ENCODE measurements at regions not wholly inside any gene's neighbourhood (a gene's known extent, or its start where the extent isn't known, plus 50 kb on each side); places are given as distances from the start of the nearest gene placed in this dataset.

GRCh38 chr3:162892921-162893793 is 1396.5 kb downstream of the OTOL1 start:
- H3K4me2 ChIP-seq (replicated peaks; ENCODE audit: extremely low read depth, low read length, poor library complexity, severe bottlenecking): no peak overlapping the region
- no peak for TF ChIP-seq CTCF (IDR thresholded peaks at IDR 0.05)
- H3K27ac ChIP-seq (ENCODE audit: low read depth in 1 of 2, low read length in 2 of 2): no peak overlapping the region
- no peaks in the 10 kb centered on the region for H3K36me3 ChIP-seq (replicated peaks in 1 of 2; ENCODE audit: control insufficient read depth in 1 of 2, insufficient read depth in 2 of 2, low read length in 2 of 2)
- peaks cover 2 to 11% (median 5%) of the 10 kb centered on the region in 7 donors for H3K9me3 Mint-ChIP-seq
- H3K4me1 ChIP-seq (ENCODE audit: control insufficient read depth in 1 of 2, insufficient read depth in 2 of 2, low read length in 2 of 2): no peaks in the 10 kb centered on the region
- H3K4me3 ChIP-seq (replicated peaks in 1 of 3; ENCODE audit: low read depth in 2 of 3, low read length in 3 of 3): no peak overlapping the region
- no peaks in the 10 kb centered on the region for H3K27me3 Mint-ChIP-seq (ENCODE audit: low read depth in 3 of 3)
- H3K79me2 ChIP-seq (ENCODE audit: insufficient read depth, low read length): no peaks in the 10 kb centered on the region
- no peak overlapping the region for H3K9ac ChIP-seq (ENCODE audit: insufficient read depth, low read length, poor library complexity, severe bottlenecking)
- no CpG with 5 or more reads among the region's 6 CpGs for WGBS (ENCODE audit: insufficient coverage)
- no peak overlapping the region for H3K27ac Mint-ChIP-seq
- DNase-seq: no peak
- peaks cover 18 to 29% of the 10 kb centered on the region in 2 donors for H3K9me3 ChIP-seq (replicated peaks in 1 of 2; ENCODE audit: control insufficient read depth in 1 of 2, insufficient read depth in 1 of 2, low read length in 2 of 2)
- H3K27me3 ChIP-seq (ENCODE audit: control insufficient read depth in 2 of 2, insufficient read depth in 2 of 2, low read length in 2 of 2): no peaks in the 10 kb centered on the region
- H4K20me1 ChIP-seq (ENCODE audit: insufficient read depth, low read length): no peaks in the 10 kb centered on the region
- intact Hi-C loops (cut with micrococcal nuclease): no loop called here
- H2AFZ ChIP-seq (ENCODE audit: insufficient read depth, low read depth, low read length, poor library complexity, severe bottlenecking): no peak overlapping the region
- H3K4me1 Mint-ChIP-seq: no peaks in the 10 kb centered on the region
- no peak overlapping the region for H3K4me3 Mint-ChIP-seq
- no peaks in the 10 kb centered on the region for H3K36me3 Mint-ChIP-seq

GRCh38 chr3:162897291-162897690 is 1400.7 kb downstream of the OTOL1 start:
- no peaks in the 10 kb centered on the region for H3K27me3 ChIP-seq (ENCODE audit: control insufficient read depth in 2 of 2, insufficient read depth in 2 of 2, low read length in 2 of 2)
- H3K36me3 Mint-ChIP-seq: no peaks in the 10 kb centered on the region
- H3K9me3 ChIP-seq (replicated peaks in 1 of 2; ENCODE audit: control insufficient read depth in 1 of 2, insufficient read depth in 1 of 2, low read length in 2 of 2): peaks cover 9% of the 10 kb centered on the region in 2 donors
- no peak overlapping the region for H3K4me3 ChIP-seq (replicated peaks in 1 of 3; ENCODE audit: low read depth in 2 of 3, low read length in 3 of 3)
- H3K27ac ChIP-seq (ENCODE audit: low read depth in 1 of 2, low read length in 2 of 2): no peak overlapping the region
- H3K27me3 Mint-ChIP-seq (ENCODE audit: low read depth in 3 of 3): no peaks in the 10 kb centered on the region
- no peak overlapping the region for H3K9ac ChIP-seq (ENCODE audit: insufficient read depth, low read length, poor library complexity, severe bottlenecking)
- intact Hi-C loops (cut with micrococcal nuclease): no loop called here
- H3K4me3 Mint-ChIP-seq: no peak overlapping the region
- no peaks in the 10 kb centered on the region for H3K4me1 Mint-ChIP-seq
- H4K20me1 ChIP-seq (ENCODE audit: insufficient read depth, low read length): no peaks in the 10 kb centered on the region
- no peaks in the 10 kb centered on the region for H3K36me3 ChIP-seq (replicated peaks in 1 of 2; ENCODE audit: control insufficient read depth in 1 of 2, insufficient read depth in 2 of 2, low read length in 2 of 2)
- no peaks in the 10 kb centered on the region for H3K79me2 ChIP-seq (ENCODE audit: insufficient read depth, low read length)
- no peak overlapping the region for H2AFZ ChIP-seq (ENCODE audit: insufficient read depth, low read depth, low read length, poor library complexity, severe bottlenecking)
- no peak overlapping the region for H3K27ac Mint-ChIP-seq
- peaks cover 0 to 5% (median 2%) of the 10 kb centered on the region in 7 donors for H3K9me3 Mint-ChIP-seq
- no peak overlapping the region for H3K4me2 ChIP-seq (replicated peaks; ENCODE audit: extremely low read depth, low read length, poor library complexity, severe bottlenecking)
- DNase-seq: no peak
- H3K4me1 ChIP-seq (ENCODE audit: control insufficient read depth in 1 of 2, insufficient read depth in 2 of 2, low read length in 2 of 2): no peaks in the 10 kb centered on the region
- TF ChIP-seq CTCF (IDR thresholded peaks at IDR 0.05): no peak

All from CD14-positive monocyte (primary cell).